ENCODE measurements at regions not wholly inside any gene's neighbourhood (a gene's known extent, or its start where the extent isn't known, plus 50 kb on each side); places are given as distances from the start of the nearest gene placed in this dataset.

- Mint-ChIP-seq H3K9me3 (no peaks in the 10 kb centered on the region), H3K4me1 (ENCODE audit: unreplicated experiment) (no peaks in the 10 kb centered on the region), H3K36me3 (no peaks in the 10 kb centered on the region), H3K27ac (no peak overlapping the region), H3K4me3 (no peak overlapping the region), H3K27me3 (no peaks in the 10 kb centered on the region)
- DNase-seq (ENCODE audit: extremely low spot score, unreplicated experiment), result no peak
- no peak for TF ChIP-seq CTCF (conservative IDR thresholded peaks at IDR 0.05)
These were observed 153.3 kb downstream of the TMEM182 start for GRCh38 chr2:102915128-102915527.

GRCh38 chr2:102922321-102922720 is 160.5 kb downstream of the TMEM182 start:
- H3K36me3 Mint-ChIP-seq, result no peaks in the 10 kb centered on the region
- H3K9me3 Mint-ChIP-seq, result no peaks in the 10 kb centered on the region
- DNase-seq (ENCODE audit: extremely low spot score, unreplicated experiment), result no peak
- no peak overlapping the region for H3K27ac Mint-ChIP-seq
- H3K4me1 Mint-ChIP-seq (ENCODE audit: unreplicated experiment), result no peaks in the 10 kb centered on the region
- TF ChIP-seq CTCF (conservative IDR thresholded peaks at IDR 0.05), result no peak
- peaks cover 3% of the 10 kb centered on the region for H3K27me3 Mint-ChIP-seq
- H3K4me3 Mint-ChIP-seq, result no peak overlapping the region

- no peaks in the 10 kb centered on the region for H3K4me1 Mint-ChIP-seq (ENCODE audit: unreplicated experiment)
- TF ChIP-seq CTCF (conservative IDR thresholded peaks at IDR 0.05), result no peak
- H3K27me3 Mint-ChIP-seq, result peaks cover 3% of the 10 kb centered on the region
- no peaks in the 10 kb centered on the region for H3K9me3 Mint-ChIP-seq
- DNase-seq (ENCODE audit: extremely low spot score, unreplicated experiment), result no peak
- H3K36me3 Mint-ChIP-seq, result no peaks in the 10 kb centered on the region
- no peak overlapping the region for H3K27ac Mint-ChIP-seq
- no peak overlapping the region for H3K4me3 Mint-ChIP-seq
These were observed 163.2 kb downstream of the TMEM182 start for GRCh38 chr2:102925003-102925402.

- no peak overlapping the region for H3K27ac Mint-ChIP-seq
- H3K4me3 Mint-ChIP-seq, result no peak overlapping the region
- no peaks in the 10 kb centered on the region for H3K9me3 Mint-ChIP-seq
- no peaks in the 10 kb centered on the region for H3K4me1 Mint-ChIP-seq (ENCODE audit: unreplicated experiment)
- DNase-seq (ENCODE audit: extremely low spot score, unreplicated experiment), result no peak
- H3K27me3 Mint-ChIP-seq, result peaks cover 3% of the 10 kb centered on the region
- H3K36me3 Mint-ChIP-seq, result no peaks in the 10 kb centered on the region
- TF ChIP-seq CTCF (conservative IDR thresholded peaks at IDR 0.05), result no peak
These were observed 166.0 kb downstream of the TMEM182 start for GRCh38 chr2:102927854-102928267.

- TF ChIP-seq CTCF (conservative IDR thresholded peaks at IDR 0.05), result no peak
- DNase-seq (ENCODE audit: extremely low spot score, unreplicated experiment), result no peak
- H3K4me3 Mint-ChIP-seq, result no peak overlapping the region
- H3K9me3 Mint-ChIP-seq, result no peaks in the 10 kb centered on the region
- no peaks in the 10 kb centered on the region for H3K4me1 Mint-ChIP-seq (ENCODE audit: unreplicated experiment)
- H3K36me3 Mint-ChIP-seq, result no peaks in the 10 kb centered on the region
- H3K27ac Mint-ChIP-seq, result no peak overlapping the region
- peaks cover 3% of the 10 kb centered on the region for H3K27me3 Mint-ChIP-seq
These were observed 167.9 kb downstream of the TMEM182 start for GRCh38 chr2:102929721-102930120.

- TF ChIP-seq CTCF (conservative IDR thresholded peaks at IDR 0.05), result no peak
- no peak overlapping the region for H3K4me3 Mint-ChIP-seq
- H3K36me3 Mint-ChIP-seq, result no peaks in the 10 kb centered on the region
- H3K9me3 Mint-ChIP-seq, result no peaks in the 10 kb centered on the region
- no peaks in the 10 kb centered on the region for H3K27me3 Mint-ChIP-seq
- no peak overlapping the region for H3K27ac Mint-ChIP-seq
- DNase-seq (ENCODE audit: extremely low spot score, unreplicated experiment), result no peak
- H3K4me1 Mint-ChIP-seq (ENCODE audit: unreplicated experiment), result no peaks in the 10 kb centered on the region
These were observed 170.7 kb downstream of the TMEM182 start for GRCh38 chr2:102932501-102932900.

All from type B pancreatic cell (in vitro differentiated cells).